ENCODE measurements at regions not wholly inside any gene's neighbourhood (a gene's known extent, or its start where the extent isn't known, plus 50 kb on each side); places are given as distances from the start of the nearest gene placed in this dataset.
A peak's percentile ranks its signal among the peaks of the same experiment; 100 is the strongest.

DNA sequence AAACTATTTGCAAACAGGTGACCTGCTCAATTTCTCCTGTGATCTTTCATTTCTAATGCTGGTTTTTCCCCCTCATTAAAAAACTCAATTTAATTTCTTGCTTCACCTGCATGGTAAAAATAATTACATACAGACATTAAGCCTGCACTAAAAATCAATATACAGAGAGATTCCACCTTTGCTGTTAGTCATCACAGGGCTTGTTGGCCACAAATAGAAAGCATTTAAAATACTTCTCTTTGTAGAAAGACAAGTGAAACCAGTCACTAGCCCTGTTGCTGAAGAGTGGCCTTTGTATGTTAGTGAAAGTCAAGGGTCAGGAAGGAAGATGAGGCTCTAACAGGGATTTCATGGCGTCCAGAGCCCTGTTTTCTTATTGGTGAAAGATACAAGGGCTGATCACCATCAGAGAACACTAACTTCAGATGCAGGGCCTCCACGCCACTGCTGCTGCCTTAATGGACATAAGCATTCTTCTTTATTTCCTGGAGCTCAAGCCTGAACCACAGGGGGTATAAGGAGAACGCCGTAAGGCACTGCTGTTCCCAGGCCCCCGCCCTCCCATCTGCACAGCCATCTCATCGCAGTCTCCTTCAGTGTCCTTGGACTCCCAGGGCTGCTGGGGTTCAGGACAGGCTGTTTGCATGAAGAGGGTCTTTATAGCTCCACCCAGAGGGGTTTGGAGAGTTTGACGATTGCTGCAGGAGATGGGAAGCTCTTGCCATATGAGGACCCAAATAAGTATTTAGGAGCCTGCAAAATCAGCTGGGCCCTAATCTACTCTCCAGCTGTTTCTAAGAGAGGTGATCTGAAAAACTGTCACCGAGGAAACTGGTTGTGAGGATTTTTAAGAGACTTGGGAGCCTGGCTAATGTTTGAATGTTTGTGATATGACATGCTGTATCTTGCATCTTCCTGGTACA is 117.3 kb upstream of the IRF2BP2 start:
- no peak for DNase-seq (ENCODE audit: low read depth)
- in situ Hi-C loops (cut with HindIII; ENCODE audit: low pct_unique_long_range_greater_than_20kb, low sequenced_read_pairs), result no loop called here

DNA sequence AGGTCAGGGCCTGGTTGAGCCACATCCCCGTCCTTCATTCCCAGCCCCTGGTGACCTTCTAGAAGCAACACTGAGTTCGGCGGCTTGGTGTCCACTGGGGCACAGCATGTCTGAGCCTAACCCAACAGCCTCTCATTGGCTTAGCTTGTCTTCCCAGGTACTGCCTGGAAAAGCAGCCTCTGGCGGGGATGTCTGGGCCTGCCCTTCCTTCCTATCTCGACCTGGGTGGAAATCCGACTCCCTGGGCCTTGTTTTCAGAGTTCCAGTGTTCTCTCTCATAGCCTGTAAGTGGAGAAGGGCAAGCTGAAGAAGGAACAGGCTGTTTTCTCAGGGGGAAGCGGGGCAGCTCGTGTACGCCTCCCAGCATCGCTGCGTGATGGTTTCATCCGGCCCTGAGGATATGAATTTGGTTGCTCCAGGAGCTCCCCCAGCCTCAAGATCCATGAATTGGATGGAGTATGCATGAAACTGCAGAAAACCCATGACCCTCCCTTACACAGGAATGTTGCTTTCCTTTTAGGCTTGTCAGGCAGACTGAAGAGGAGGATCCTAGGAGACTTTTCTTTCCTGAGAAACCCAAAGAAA is 116.5 kb upstream of the IRF2BP2 start:
- in situ Hi-C loops (cut with HindIII; ENCODE audit: low pct_unique_long_range_greater_than_20kb, low sequenced_read_pairs), result no loop called here
- no peak for DNase-seq (ENCODE audit: low read depth)

DNA sequence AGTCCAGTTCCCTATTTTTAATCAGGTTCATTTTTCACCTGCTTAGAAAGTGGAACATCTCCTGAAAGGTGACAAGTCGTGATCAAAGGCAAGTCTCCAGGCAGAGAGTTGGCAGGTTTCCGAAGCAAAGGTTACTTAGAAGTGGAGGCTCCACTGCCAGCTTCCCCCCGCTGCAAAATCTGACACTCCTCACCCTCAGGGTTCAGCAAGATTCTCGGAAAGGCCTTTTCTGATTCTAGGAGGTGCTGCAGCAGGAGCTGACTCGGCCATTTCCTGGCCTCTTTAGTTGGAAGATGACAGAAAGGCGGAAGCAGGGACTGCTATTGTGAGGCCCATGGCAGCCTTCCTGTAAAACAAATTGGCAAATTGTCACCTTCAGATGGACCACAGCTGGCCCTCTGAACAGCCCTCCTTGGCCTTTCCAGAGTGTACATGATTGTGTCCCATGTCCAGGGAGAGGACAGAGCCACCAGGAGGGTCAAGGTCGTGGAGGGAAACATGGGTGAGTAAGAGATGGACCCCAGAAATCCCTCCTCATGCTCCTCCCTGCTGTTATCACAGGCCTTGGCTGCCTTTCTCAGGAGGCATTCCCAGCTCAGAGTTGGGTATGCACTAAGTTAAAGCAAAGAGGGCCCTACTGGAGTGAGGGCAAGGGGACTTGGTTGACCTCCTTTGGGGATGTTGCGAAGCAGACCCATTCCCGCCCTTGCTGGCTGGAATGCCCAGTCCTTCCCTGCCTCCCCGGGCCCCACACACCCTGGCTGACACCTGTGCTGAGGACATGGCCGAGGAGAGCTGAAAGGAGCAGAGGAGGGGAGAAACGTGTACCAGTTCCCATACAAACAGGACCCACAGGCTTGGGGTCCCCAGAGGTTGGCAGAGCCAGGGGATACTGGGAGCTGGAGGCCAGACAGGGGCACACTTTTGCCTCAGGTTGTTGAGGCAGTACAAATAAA is 115.5 kb upstream of the IRF2BP2 start:
- in situ Hi-C loops (cut with HindIII; ENCODE audit: low pct_unique_long_range_greater_than_20kb, low sequenced_read_pairs), result no loop called here
- DNase-seq (ENCODE audit: low read depth), result peak; percentile 28

DNA sequence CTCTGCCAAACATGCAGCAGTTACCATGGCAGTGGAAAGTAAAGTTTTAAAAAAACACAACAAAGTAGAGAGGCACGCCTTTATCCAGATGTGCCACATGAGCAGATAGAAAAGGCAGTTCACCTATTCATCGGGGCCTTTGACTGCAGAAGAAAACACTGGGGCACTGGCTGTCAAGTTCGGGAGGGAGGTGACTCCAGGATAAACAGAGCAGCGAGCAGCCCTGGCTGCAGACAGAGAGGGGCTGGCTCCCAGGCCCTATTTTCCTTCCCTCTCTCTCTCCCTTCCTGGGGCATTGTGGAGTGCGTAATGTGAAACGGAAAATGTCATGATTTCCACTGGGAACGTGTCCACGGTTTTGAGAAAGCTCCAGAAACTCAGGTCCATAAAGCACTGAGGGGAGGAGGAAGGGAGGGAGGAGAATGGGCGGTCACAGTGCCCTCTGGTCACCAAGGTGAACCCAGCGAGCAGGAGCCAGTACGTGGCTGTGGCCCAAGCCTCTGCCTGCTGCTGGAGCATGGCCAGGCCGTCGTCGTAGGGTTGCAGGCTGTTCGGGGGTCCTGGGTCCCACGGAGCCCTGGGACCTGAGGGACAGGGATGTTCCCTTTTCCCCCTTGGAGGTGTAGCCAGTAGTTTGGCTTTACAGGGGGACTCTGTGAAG is 114.7 kb upstream of the IRF2BP2 start:
- in situ Hi-C loops (cut with HindIII; ENCODE audit: low pct_unique_long_range_greater_than_20kb, low sequenced_read_pairs), result loop anchor here (25.0 kb wide), 1 partner anchor 238 kb away; no protein-coding TSS in a partner anchor
- no peak for DNase-seq (ENCODE audit: low read depth)

DNA sequence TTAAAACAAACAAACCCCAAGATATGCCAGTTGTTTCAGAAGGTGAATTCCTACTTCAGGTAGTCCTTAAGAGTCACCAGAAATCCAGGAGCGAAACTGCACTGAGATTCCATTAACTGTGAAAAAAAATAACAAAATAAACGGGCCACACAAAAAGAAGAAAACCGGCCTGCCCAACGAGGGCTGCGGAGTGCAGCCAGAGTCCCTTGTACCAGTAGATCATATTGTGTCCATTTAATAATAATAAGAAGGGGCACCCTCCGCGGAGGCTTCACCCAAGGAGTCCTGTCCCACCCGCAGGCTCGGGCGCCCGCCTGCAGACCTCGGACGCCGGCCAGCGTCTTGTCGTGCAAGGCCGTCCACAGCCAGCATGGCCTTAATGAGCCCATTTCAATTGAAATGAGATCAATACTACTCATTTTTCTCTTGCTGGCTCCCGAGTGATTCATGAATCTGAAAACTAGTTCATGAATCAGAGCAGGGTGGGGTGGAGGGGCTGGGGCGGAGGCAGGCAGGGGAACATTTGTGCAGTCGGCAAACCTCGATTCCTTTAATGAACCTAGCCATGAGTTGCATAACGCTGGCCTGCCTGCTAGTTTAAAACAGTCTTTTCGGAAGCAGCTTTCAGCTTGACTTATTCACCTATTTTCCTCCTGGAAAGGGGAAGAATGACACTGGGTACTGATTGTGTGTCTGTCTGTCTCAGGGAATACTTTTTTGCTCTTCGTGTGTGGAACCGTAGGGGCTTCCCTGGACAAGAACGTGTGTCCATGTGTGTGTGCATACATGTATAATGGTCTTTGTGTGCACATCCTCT is 113.1 kb upstream of the IRF2BP2 start:
- in situ Hi-C loops (cut with HindIII; ENCODE audit: low pct_unique_long_range_greater_than_20kb, low sequenced_read_pairs), result loop anchor here (25.0 kb wide), 1 partner anchor 239 kb away; no protein-coding TSS in a partner anchor
- no peak for DNase-seq (ENCODE audit: low read depth)

DNA sequence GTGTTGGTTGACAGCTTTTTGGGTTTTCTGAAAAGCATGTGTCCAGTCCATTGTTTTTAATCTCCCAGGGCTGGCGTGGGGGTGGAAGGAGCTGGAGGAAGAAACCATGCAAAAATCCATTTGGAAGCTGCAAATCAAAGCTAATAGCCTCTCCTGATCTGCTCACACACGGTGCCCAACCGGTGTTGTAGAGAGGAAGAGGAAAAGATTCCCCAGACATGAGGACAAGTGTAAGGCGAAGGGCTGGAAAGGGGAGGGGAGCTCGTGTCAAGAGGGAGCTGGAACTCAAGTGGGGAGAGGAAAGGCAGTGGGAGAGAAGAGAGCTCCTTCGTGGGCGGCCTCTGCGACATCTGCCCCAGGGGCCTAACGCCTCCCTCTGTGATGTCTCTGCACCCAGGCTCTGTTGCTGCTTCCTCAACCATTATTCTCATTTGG is 112.3 kb upstream of the IRF2BP2 start:
- DNase-seq (ENCODE audit: low read depth), result no peak
- in situ Hi-C loops (cut with HindIII; ENCODE audit: low pct_unique_long_range_greater_than_20kb, low sequenced_read_pairs), result loop anchor here (25.0 kb wide), 1 partner anchor 240 kb away; no protein-coding TSS in a partner anchor

DNA sequence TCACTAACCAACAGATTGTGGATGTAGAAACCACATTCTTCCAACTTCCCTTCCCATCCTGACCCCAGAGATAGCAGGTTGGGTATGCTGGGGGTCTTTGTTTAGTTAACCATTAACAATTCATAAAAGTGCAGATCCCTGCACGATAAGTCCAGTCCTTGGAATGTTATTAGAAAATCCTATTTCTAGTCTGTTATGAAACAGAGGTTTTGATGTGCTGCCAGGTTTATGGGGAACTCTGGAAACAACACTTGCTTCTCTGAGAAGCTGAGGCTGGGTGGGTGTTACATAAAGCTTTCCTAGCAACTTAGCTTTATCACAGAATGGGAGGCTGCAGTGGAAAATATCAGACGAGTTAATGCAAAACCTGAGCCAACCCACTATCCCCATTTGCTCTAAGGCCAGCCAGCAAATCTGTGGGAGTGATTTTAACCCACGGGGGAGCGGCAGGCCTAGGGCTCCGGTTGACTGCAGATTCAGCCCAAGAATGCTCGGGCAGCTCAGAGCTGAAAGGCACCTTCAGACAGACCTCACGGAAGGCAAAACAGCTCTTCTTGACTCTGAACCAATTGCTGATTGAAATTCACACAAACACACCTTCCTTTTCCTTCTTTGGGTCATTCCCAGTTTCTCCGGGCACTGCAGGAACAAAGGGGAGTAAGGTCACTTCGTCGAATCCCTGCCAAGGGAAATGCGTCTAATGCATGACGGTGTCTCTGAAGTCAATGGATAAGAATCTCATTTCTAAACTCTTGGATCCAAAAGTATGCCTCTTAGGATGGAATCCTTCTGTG is 111.7 kb upstream of the IRF2BP2 start:
- in situ Hi-C loops (cut with HindIII; ENCODE audit: low pct_unique_long_range_greater_than_20kb, low sequenced_read_pairs), result loop anchor here (25.0 kb wide), 1 partner anchor 241 kb away; no protein-coding TSS in a partner anchor
- no peak for DNase-seq (ENCODE audit: low read depth)

DNA sequence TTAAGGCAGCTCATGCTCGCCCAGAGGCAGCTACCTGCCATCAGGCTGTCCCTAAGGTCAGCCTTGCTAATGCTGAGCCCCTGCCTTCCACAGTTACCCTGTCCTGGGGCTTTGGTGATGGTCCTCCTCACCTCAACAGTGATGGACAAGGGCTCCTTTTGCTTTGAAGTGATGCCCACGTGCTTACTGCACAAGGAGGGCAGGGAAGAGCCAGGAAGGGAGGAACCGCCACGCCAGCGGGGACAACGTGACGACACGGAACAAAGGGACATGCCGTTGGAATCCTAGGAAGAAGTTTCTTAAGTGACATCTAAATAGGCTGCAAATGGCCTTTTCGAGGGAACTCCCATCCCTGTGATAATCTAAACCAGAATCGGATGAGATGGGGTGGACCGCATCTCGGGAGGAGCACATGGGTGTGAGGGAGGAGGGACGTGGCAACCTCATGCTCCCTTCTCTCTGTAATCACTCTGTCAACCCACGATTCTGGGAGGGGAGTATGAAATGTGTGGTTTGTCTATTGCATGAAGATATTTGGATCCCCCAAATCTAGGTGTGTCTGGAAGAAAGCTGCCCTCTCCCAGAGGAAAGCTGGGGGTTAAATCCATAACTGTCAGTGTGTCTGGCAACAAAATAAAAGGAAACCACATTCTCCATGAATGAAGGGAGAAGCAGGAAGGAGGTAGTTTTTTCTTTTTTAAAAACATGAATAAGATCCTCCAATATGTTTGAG is 110.9 kb upstream of the IRF2BP2 start:
- in situ Hi-C loops (cut with HindIII; ENCODE audit: low pct_unique_long_range_greater_than_20kb, low sequenced_read_pairs), result loop anchor here (25.0 kb wide), 1 partner anchor 241 kb away; no protein-coding TSS in a partner anchor
- DNase-seq (ENCODE audit: low read depth), result no peak

DNA sequence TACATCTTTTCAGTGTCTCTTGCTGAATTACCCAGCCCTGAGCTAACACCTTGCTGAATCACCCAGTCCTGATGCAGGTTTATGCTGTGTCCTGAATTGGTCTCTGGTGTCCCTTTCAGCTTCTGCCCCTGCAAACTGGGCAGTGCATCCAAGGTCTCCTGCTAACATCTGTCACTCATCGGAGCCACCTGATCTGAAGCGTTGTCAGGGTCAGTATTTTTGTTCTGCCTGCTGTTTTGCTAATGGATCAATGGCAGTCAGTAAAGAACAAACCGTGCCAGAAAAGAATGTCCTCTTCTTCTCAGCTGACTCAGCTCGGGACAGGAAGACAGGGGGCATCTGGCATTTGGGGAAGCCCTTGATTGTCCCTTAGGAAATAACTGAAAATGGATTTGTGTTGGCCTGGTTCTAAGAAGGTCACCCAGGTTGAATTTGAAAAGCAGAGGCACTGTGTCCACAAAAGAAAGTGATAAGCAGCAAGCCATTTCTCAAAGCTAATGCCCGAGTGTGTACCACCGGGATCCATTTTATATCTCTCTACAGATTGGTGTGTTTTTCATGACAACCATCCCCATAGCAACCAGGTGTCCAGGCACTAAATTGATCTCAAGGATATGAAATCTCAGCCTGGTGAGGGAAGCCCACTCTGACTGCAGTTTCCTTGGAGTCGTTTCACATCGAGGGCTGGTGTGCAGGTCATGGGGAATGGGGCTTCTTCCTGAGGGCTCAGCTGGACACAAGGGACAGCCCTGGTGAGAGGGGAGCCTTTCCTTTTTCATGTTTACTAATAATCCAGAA is 109.7 kb upstream of the IRF2BP2 start:
- in situ Hi-C loops (cut with HindIII; ENCODE audit: low pct_unique_long_range_greater_than_20kb, low sequenced_read_pairs), result loop anchor here (25.0 kb wide), 1 partner anchor 243 kb away; no protein-coding TSS in a partner anchor
- DNase-seq (ENCODE audit: low read depth), result no peak

DNA sequence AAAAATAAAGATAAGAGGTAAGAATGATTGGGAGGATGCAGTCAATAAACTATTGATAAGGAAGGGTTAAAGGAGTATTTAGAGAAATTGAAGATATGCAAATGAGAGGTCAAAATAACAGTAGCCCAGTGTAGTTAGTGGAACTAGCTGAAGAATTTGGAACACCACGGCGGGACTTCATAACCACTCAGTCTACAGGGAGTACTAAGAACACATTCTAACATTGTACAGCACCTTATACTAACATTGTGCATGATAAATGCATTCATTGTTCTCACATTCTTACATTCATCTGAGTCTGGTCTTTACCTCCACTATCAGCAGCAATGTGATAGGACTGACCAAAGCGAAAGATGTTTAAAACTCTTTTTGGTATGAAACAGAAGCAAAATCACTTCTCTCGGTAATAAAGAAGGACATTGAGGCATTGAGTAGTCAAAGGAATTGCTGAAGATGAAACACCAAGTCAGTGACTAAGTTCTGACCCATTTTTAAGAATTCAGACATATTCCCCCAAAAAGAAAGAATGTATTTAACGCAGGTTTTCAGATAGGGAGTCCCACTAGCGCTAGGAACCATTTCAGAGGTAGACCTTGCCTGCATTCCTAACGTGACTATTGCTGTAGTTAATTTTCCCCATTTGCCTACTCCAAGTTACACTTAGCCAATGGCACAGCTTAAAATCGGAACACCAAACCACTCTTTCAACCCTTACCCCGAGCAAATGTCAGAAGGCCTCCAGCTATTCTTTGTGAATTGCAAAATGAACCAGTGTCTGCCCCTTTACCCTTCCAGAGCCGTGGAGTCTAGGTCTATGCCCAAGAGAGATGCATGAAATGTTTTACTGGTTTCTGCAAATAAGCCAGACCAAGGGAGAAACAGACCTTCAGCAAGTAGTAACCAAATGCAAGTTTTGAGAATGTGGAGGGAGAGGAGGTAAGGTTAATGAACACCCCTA is 108.8 kb upstream of the IRF2BP2 start:
- in situ Hi-C loops (cut with HindIII; ENCODE audit: low pct_unique_long_range_greater_than_20kb, low sequenced_read_pairs), result loop anchor here (25.0 kb wide), 1 partner anchor 244 kb away; no protein-coding TSS in a partner anchor

DNA sequence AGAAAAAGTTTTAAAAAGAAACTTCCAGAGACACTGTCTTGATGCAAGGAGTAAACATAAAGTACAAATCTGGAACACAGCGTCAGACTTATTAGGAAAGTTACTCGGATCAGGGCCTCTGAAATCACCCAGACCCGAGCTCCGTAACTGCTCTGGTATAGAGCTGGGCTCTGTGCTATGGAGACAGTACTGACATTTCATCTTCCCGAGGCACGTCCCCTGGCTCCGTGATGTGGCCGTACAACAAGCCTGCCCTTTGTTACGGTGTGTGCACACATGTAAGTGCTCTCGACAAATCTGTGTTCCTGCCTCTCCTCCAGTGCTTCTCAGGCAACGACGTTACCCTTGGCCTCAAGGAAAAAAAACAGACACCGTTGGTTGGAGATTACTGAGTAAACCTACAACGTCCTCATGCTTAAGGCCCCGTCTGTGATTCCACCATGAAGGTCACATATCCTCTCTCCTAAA is 107.0 kb upstream of the IRF2BP2 start:
- DNase-seq (ENCODE audit: low read depth), result no peak
- in situ Hi-C loops (cut with HindIII; ENCODE audit: low pct_unique_long_range_greater_than_20kb, low sequenced_read_pairs), result loop anchor here (25.0 kb wide), 1 partner anchor 245 kb away; no protein-coding TSS in a partner anchor

More for the DNA sequence above, 108.8 kb upstream of the IRF2BP2 start:
- no peak for DNase-seq (ENCODE audit: low read depth)

DNA sequence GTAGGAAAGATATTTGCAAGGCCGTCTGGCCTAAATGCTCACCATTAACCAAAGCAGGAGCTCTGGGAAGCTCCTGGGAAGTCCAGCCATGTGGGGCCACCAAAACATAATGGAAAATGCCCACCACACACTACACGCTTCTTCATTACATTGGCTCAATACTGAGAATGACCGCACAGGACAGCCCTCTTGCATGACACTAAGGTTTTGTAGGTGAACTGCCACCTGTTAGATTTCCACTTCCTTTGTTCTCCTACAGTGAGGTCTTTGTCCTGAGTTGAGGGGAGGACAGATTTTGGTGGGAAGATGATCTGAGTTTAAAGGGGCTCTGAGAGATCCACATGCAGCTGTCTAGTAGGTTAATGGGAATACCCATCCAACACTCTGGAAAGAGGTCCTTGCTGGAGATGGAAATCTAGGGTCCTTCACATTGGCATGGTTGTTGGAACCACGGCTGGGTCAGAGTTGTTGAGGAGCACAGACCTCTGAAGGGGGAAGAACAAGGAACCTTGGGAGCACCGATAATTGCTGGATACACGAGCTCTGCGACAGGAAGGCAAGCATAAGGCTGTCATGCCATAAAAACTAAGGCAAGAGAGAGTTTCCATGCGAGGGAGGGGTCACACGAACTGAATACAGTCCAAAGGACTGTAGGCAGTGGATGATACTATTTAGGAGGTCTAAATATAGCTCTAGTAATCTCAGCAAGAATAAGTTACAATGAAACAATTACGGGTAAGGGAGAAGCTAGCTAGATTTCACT is 105.5 kb upstream of the IRF2BP2 start:
- DNase-seq (ENCODE audit: low read depth), result no peak
- in situ Hi-C loops (cut with HindIII; ENCODE audit: low pct_unique_long_range_greater_than_20kb, low sequenced_read_pairs), result loop anchor here (25.0 kb wide), 1 partner anchor 247 kb away; no protein-coding TSS in a partner anchor

DNA sequence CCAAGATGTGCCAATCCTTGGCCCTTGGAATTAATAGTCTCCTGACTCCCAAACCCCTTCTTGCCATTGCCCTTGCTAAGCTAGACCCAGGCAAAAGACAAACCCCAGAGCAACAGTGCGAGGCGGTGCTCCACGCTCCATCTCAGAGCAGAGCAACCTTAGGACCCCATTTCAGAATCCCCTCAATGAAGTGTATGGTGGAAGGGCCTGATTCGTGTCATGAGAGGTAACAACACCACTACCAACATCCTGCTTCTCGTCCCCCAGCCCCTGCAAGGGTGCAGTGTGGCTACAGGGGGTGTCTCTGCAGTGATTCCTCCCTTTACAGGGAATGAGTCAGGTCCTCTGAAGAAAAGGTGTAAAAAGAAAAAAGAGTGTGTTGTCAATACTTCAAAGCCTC is 103.9 kb upstream of the IRF2BP2 start:
- in situ Hi-C loops (cut with HindIII; ENCODE audit: low pct_unique_long_range_greater_than_20kb, low sequenced_read_pairs), result loop anchor here (25.0 kb wide), 1 partner anchor 248 kb away; no protein-coding TSS in a partner anchor
- DNase-seq (ENCODE audit: low read depth), result no peak

Data from Caki2 (cell line).